GM23248 (cell line): ENCODE measurements at regions not wholly inside any gene's neighbourhood (a gene's known extent, or its start where the extent isn't known, plus 50 kb on each side); places are given as distances from the start of the nearest gene placed in this dataset.

Source experiments
- EZH2 ChIP-seq: fragments of 200-600 bp; sonication (generic); IDR thresholded peaks from 2 replicates; pipeline ENCODE4 v1.6.1; 2018; ENCODE audit warnings: antibody characterized with exemption, mild to moderate bottlenecking; ENCODE audit not compliant: insufficient read depth, poor library complexity, severe bottlenecking
- EZH2phosphoT487 ChIP-seq: fragments of 200-600 bp; sonication (generic); IDR thresholded peaks from 2 replicates; pipeline ENCODE4 v1.6.1; 2018; ENCODE audit warnings: antibody characterized with exemption, moderate library complexity, mild to moderate bottlenecking, low read depth; ENCODE audit not compliant: insufficient read depth

- TF ChIP-seq EZH2phosphoT487 (no peak), EZH2 (no peak)
Observed at GRCh38 chr6:11388983-11389944, 148.3 kb upstream of the TMEM170B start.
